K562 (cell line): ENCODE measurements at regions not wholly inside any gene's neighbourhood (a gene's known extent, or its start where the extent isn't known, plus 50 kb on each side); places are given as distances from the start of the nearest gene placed in this dataset.

ENCODE experiments used
- ATAC-seq: fragments of 200-7000 bp; cut with Tn5 transposase; 3 replicates; pipeline ENCODE4 v1.9.1; 2020; ENCODE audit warnings: moderate library complexity
- BruUV-seq: library from RNA; stranded (reverse); fragments of 400-500 nt; replicated peaks from 2 replicates; lab custom pipeline; 2021; lab: Mats Ljungman, UMichigan
- CTCF ChIA-PET: fragments of 300-600 bp; formaldehyde crosslinking; extraction: SDS; loops from one replicate; lab custom pipeline; 2021; ENCODE audit warnings: low intra/inter-chr PET ratio; lab: Yijun Ruan, JAX
- POLR2A ChIA-PET: fragments of 300-600, 350-650 bp; sonication (Branson Sonifier 250); formaldehyde crosslinking; extraction: SDS; loops from one replicate; lab custom pipeline; 2021; ENCODE audit warnings: antibody characterized with exemption, inconsistent platforms; lab: Yijun Ruan, JAX
- DNase-seq, 4 experiments: peaks; one replicate each; pipeline versions ENCODE4 v3.0.0 to v3.0.0-alpha.2; 2011 to 2018; ENCODE audit warnings: low spot score in 3 of 4, mixed read lengths in 3 of 4; ENCODE audit errors: extremely low read depth in 1 of 4
- FAIRE-seq: peaks from 2 replicates; lab custom pipeline; 2011; peaks lifted over from hg19 to GRCh38; lab: Jason Lieb, UNC
- H2AFZ ChIP-seq: 2 replicates; pipeline ENCODE4 v1.6.0; 2011; ENCODE audit warnings: low read depth, low read length, control low read depth, inconsistent platforms
- H3K27ac ChIP-seq: fragments of 200-600 bp; 3 replicates; pipeline ENCODE4 v1.8.0; 2011; ENCODE audit warnings: low read depth, mild to moderate bottlenecking, control low read depth, inconsistent platforms, low read length, moderate library complexity, mixed read lengths; ENCODE audit errors: extremely low read depth
- H3K27me3 ChIP-seq, 2 experiments: fragments of 300-600 bp in 1 of 2; 2 replicates in 1 of 2; 3 replicates in 1 of 2; pipeline versions ENCODE4 v1.6.0 to v1.8.0; 2011; ENCODE audit warnings: inconsistent platforms in 2 of 2, low read length in 2 of 2, mild to moderate bottlenecking in 1 of 2, mixed read lengths in 1 of 2, moderate library complexity in 1 of 2; ENCODE audit not compliant: control insufficient read depth in 2 of 2, insufficient read depth in 2 of 2
- H3K36me3 ChIP-seq: fragments of 300-600 bp; 3 replicates; pipeline ENCODE4 v1.8.0; 2011; ENCODE audit warnings: mild to moderate bottlenecking, low read length, inconsistent platforms; ENCODE audit not compliant: control insufficient read depth, insufficient read depth
- H3K4me1 ChIP-seq, 2 experiments: fragments of 200-600 bp in 1 of 2; replicated peaks in 1 of 2; 2 replicates in 1 of 2; 3 replicates in 1 of 2; pipeline versions ENCODE4 v1.5.1 to v1.8.0; 2011; ENCODE audit warnings: inconsistent platforms in 2 of 2, low read length in 2 of 2, mild to moderate bottlenecking in 1 of 2, mixed read lengths in 1 of 2, moderate library complexity in 1 of 2; ENCODE audit not compliant: control insufficient read depth in 2 of 2, insufficient read depth in 2 of 2
- H3K4me2 ChIP-seq: 2 replicates; pipeline ENCODE4 v1.6.1; 2011; ENCODE audit warnings: low read length, control low read depth, inconsistent platforms, mixed read lengths; ENCODE audit not compliant: insufficient read depth
- H3K4me3 ChIP-seq: fragments of 200-600 bp; sonication (generic), shearing (Covaris generic); 2 replicates; pipeline ENCODE4 v1.5.1; 2016; ENCODE audit warnings: control low read depth, inconsistent platforms
- H3K79me2 ChIP-seq: fragments of 200-600 bp; 3 replicates; pipeline ENCODE4 v1.8.0; 2011; ENCODE audit warnings: low read length, inconsistent platforms; ENCODE audit not compliant: control insufficient read depth, insufficient read depth
- H3K9ac ChIP-seq, 2 experiments: 2 replicates each; pipeline versions ENCODE4 v1.6.0 to v1.6.1; 2011; ENCODE audit warnings: low read depth in 2 of 2, low read length in 2 of 2, control low read depth in 1 of 2, inconsistent platforms in 1 of 2, mild to moderate bottlenecking in 1 of 2, mixed read lengths in 1 of 2; ENCODE audit not compliant: insufficient read depth in 1 of 2
- H3K9me1 ChIP-seq: one replicate; pipeline ENCODE4 v1.6.0; 2011; ENCODE audit warnings: inconsistent platforms, mild to moderate bottlenecking, low read length, moderate library complexity; ENCODE audit not compliant: control insufficient read depth, insufficient read depth
- H3K9me3 ChIP-seq: replicated peaks from 2 replicates; pipeline ENCODE4 v1.5.1; 2011; ENCODE audit warnings: low read depth, low read length, inconsistent platforms; ENCODE audit not compliant: control insufficient read depth, insufficient read depth
- H4K20me1 ChIP-seq: replicated peaks from 2 replicates; pipeline ENCODE4 v1.6.1; 2011; ENCODE audit warnings: low read length, inconsistent platforms, mixed read lengths; ENCODE audit not compliant: control insufficient read depth, insufficient read depth
- CCNT2 ChIP-seq: IDR thresholded peaks from 2 replicates; pipeline ENCODE4 v1.6.1; 2011; ENCODE audit warnings: borderline replicate concordance, low read depth, mild to moderate bottlenecking, moderate library complexity, mixed read lengths, low read length; ENCODE audit not compliant: insufficient read length; ENCODE audit errors: extremely low read depth
- CUX1 ChIP-seq: fragments of 200-800 bp; sonication (Bioruptor generic); IDR thresholded peaks from 2 replicates; pipeline ENCODE4 v1.6.1; 2016; ENCODE audit warnings: missing genetic modification characterization, missing compliant biosample characterization
- FOXA3 ChIP-seq, 2 experiments: fragments of 450-650 bp in 1 of 2; sonication (generic) in 1 of 2; formaldehyde crosslinking; IDR thresholded peaks in 1 of 2; conservative IDR thresholded peaks in 1 of 2; 2 replicates each; pipeline versions ENCODE4 v1.4.0 to v1.8.0; 2020 to 2022; ENCODE audit warnings: mild to moderate bottlenecking in 2 of 2, missing genetic modification reagents in 1 of 2
- NR3C1 ChIP-seq: sonication (generic); formaldehyde crosslinking; IDR thresholded peaks from 2 replicates; pipeline ENCODE4 v1.8.1; 2022; ENCODE audit warnings: missing genetic modification reagents
- PCBP1 ChIP-seq: fragments of 200-400 bp; formaldehyde crosslinking; IDR thresholded peaks from 2 replicates; pipeline ENCODE4 v1.6.1; 2018; ENCODE audit warnings: mild to moderate bottlenecking, low read depth, low read length; ENCODE audit not compliant: poor library complexity, severe bottlenecking
- RERE ChIP-seq: sonication (generic); formaldehyde crosslinking; IDR thresholded peaks from 2 replicates; pipeline ENCODE4 v1.8.0; 2023; ENCODE audit warnings: missing genetic modification reagents, mild to moderate bottlenecking, borderline replicate concordance
- SMARCA4 ChIP-seq: fragments of 450-650 bp; IDR thresholded peaks from 2 replicates; pipeline ENCODE4 v1.6.1; 2016
- ZBTB43 ChIP-seq: sonication (generic); formaldehyde crosslinking; IDR thresholded peaks from 2 replicates; pipeline ENCODE4 v1.8.0; 2023; ENCODE audit warnings: mild to moderate bottlenecking, missing genetic modification reagents
- ZNF3 ChIP-seq: fragments of 250-450 bp; sonication (Bioruptor Pico); IDR thresholded peaks from 2 replicates; pipeline ENCODE4 v1.5.0; 2021; ENCODE audit warnings: mild to moderate bottlenecking, moderate library complexity
- ZSCAN32 ChIP-seq: fragments of 450-650 bp; formaldehyde crosslinking; IDR thresholded peaks from 2 replicates; pipeline ENCODE4 v1.4.0; 2020; ENCODE audit warnings: mild to moderate bottlenecking, moderate library complexity
- WGBS: fragments of 100-300 bp; shearing (Covaris generic); methylation state at CpG from one replicate; pipeline ENCODE4 v1.1.6; 2016; ENCODE audit warnings: low coverage, mixed read lengths; ENCODE audit not compliant: insufficient coverage; ENCODE audit errors: missing lambda C conversion rate; 5-methylcytosine and 5-hydroxymethylcytosine counted together
- in situ Hi-C: fragments of 300-500 bp; cut with MboI; formaldehyde crosslinking; loops from 4 replicates; pipeline ENCODE4 v1.15.0; 2018; ENCODE audit warnings: inconsistent platforms, mixed read lengths
- intact Hi-C: fragments of 100-400 bp; cut with micrococcal nuclease; formaldehyde crosslinking; loops from 2 replicates; pipeline ENCODE4 v1.14.2; 2022

GRCh38 chr15:31251165-31251564, 75.5 kb upstream of the KLF13 start:
- intact Hi-C loops (no loop called here), in situ Hi-C loops (no loop called here)
- no peaks in the 10 kb centered on the region for H3K36me3 ChIP-seq
- no peak overlapping the region for H2AFZ ChIP-seq
- H3K4me1 ChIP-seq = 0 out of 5 replicates have a peak, but pooled peaks cover 0 to under 1% of the 10 kb centered on the region in 2 experiments
- H3K27me3 ChIP-seq = peaks cover 10 to 59% of the 10 kb centered on the region in 2 experiments
- DNase-seq = no peak
- no peak overlapping the region for H3K9ac ChIP-seq
- ChIA-PET POLR2A (interaction anchor here (0.6 kb wide), 1 partner anchor 22 kb away, joined by 3 read pairs; no protein-coding TSS in a partner anchor), CTCF (no interaction called here)
- H3K27ac ChIP-seq = no peak overlapping the region
- H3K9me3 ChIP-seq = no peaks in the 10 kb centered on the region
- no peaks in the 10 kb centered on the region for H3K79me2 ChIP-seq
- FAIRE-seq = no peak
- H4K20me1 ChIP-seq = peaks cover 4% of the 10 kb centered on the region; the same call in 1 of the 2 replicates
- WGBS = 0% methylated on average over 7 of the region's 7 CpGs
- H3K9me1 ChIP-seq = peaks cover 3% of the 10 kb centered on the region
- ATAC-seq = no peak
- no peak overlapping the region for H3K4me3 ChIP-seq
- H3K4me2 ChIP-seq = no peak overlapping the region
- BruUV-seq = no TSS peak
- TF ChIP-seq ZSCAN32 (CRISPR knock-in tag) (no peak), FOXA3 (CRISPR knock-in tag; conservative IDR thresholded peaks at IDR 0.05 in 1 of 2, IDR thresholded peaks at IDR 0.05 in 1 of 2) (no peak), SMARCA4 (no peak), ZBTB43 (CRISPR knock-in tag) (no peak), NR3C1 (CRISPR knock-in tag) (no peak), CCNT2 (no peak), PCBP1 (no peak), ZNF3 (CRISPR knock-in tag) (no peak), RERE (CRISPR knock-in tag) (no peak), CUX1 (CRISPR knock-in tag) (no peak)
